K562 (cell line): ENCODE measurements at regions not wholly inside any gene's neighbourhood (a gene's known extent, or its start where the extent isn't known, plus 50 kb on each side); places are given as distances from the start of the nearest gene placed in this dataset.

Source experiments
- ATAC-seq: fragments of 200-7000 bp; cut with Tn5 transposase; 3 replicates; pipeline ENCODE4 v1.9.1; 2020; ENCODE audit warnings: moderate library complexity
- BruUV-seq: library from RNA; stranded (reverse); fragments of 400-500 nt; replicated peaks from 2 replicates; lab custom pipeline; 2021; lab: Mats Ljungman, UMichigan
- CTCF ChIA-PET: fragments of 300-600 bp; formaldehyde crosslinking; extraction: SDS; loops from one replicate; lab custom pipeline; 2021; ENCODE audit warnings: low intra/inter-chr PET ratio; lab: Yijun Ruan, JAX
- POLR2A ChIA-PET: fragments of 300-600, 350-650 bp; sonication (Branson Sonifier 250); formaldehyde crosslinking; extraction: SDS; loops from one replicate; lab custom pipeline; 2021; ENCODE audit warnings: antibody characterized with exemption, inconsistent platforms; lab: Yijun Ruan, JAX
- DNase-seq, 4 experiments: peaks; one replicate each; pipeline versions ENCODE4 v3.0.0 to v3.0.0-alpha.2; 2011 to 2018; ENCODE audit warnings: low spot score in 3 of 4, mixed read lengths in 3 of 4; ENCODE audit errors: extremely low read depth in 1 of 4
- FAIRE-seq: peaks from 2 replicates; lab custom pipeline; 2011; peaks lifted over from hg19 to GRCh38; lab: Jason Lieb, UNC
- H2AFZ ChIP-seq: 2 replicates; pipeline ENCODE4 v1.6.0; 2011; ENCODE audit warnings: low read depth, low read length, control low read depth, inconsistent platforms
- H3K27ac ChIP-seq: fragments of 200-600 bp; 3 replicates; pipeline ENCODE4 v1.8.0; 2011; ENCODE audit warnings: low read depth, mild to moderate bottlenecking, control low read depth, inconsistent platforms, low read length, moderate library complexity, mixed read lengths; ENCODE audit errors: extremely low read depth
- H3K27me3 ChIP-seq, 2 experiments: fragments of 300-600 bp in 1 of 2; 2 replicates in 1 of 2; 3 replicates in 1 of 2; pipeline versions ENCODE4 v1.6.0 to v1.8.0; 2011; ENCODE audit warnings: inconsistent platforms in 2 of 2, low read length in 2 of 2, mild to moderate bottlenecking in 1 of 2, mixed read lengths in 1 of 2, moderate library complexity in 1 of 2; ENCODE audit not compliant: control insufficient read depth in 2 of 2, insufficient read depth in 2 of 2
- H3K36me3 ChIP-seq: fragments of 300-600 bp; 3 replicates; pipeline ENCODE4 v1.8.0; 2011; ENCODE audit warnings: mild to moderate bottlenecking, low read length, inconsistent platforms; ENCODE audit not compliant: control insufficient read depth, insufficient read depth
- H3K4me1 ChIP-seq, 2 experiments: fragments of 200-600 bp in 1 of 2; replicated peaks in 1 of 2; 2 replicates in 1 of 2; 3 replicates in 1 of 2; pipeline versions ENCODE4 v1.5.1 to v1.8.0; 2011; ENCODE audit warnings: inconsistent platforms in 2 of 2, low read length in 2 of 2, mild to moderate bottlenecking in 1 of 2, mixed read lengths in 1 of 2, moderate library complexity in 1 of 2; ENCODE audit not compliant: control insufficient read depth in 2 of 2, insufficient read depth in 2 of 2
- H3K4me2 ChIP-seq: 2 replicates; pipeline ENCODE4 v1.6.1; 2011; ENCODE audit warnings: low read length, control low read depth, inconsistent platforms, mixed read lengths; ENCODE audit not compliant: insufficient read depth
- H3K4me3 ChIP-seq: fragments of 200-600 bp; sonication (generic), shearing (Covaris generic); 2 replicates; pipeline ENCODE4 v1.5.1; 2016; ENCODE audit warnings: control low read depth, inconsistent platforms
- H3K79me2 ChIP-seq: fragments of 200-600 bp; 3 replicates; pipeline ENCODE4 v1.8.0; 2011; ENCODE audit warnings: low read length, inconsistent platforms; ENCODE audit not compliant: control insufficient read depth, insufficient read depth
- H3K9ac ChIP-seq, 2 experiments: 2 replicates each; pipeline versions ENCODE4 v1.6.0 to v1.6.1; 2011; ENCODE audit warnings: low read depth in 2 of 2, low read length in 2 of 2, control low read depth in 1 of 2, inconsistent platforms in 1 of 2, mild to moderate bottlenecking in 1 of 2, mixed read lengths in 1 of 2; ENCODE audit not compliant: insufficient read depth in 1 of 2
- H3K9me1 ChIP-seq: one replicate; pipeline ENCODE4 v1.6.0; 2011; ENCODE audit warnings: inconsistent platforms, mild to moderate bottlenecking, low read length, moderate library complexity; ENCODE audit not compliant: control insufficient read depth, insufficient read depth
- H3K9me3 ChIP-seq: replicated peaks from 2 replicates; pipeline ENCODE4 v1.5.1; 2011; ENCODE audit warnings: low read depth, low read length, inconsistent platforms; ENCODE audit not compliant: control insufficient read depth, insufficient read depth
- H4K20me1 ChIP-seq: replicated peaks from 2 replicates; pipeline ENCODE4 v1.6.1; 2011; ENCODE audit warnings: low read length, inconsistent platforms, mixed read lengths; ENCODE audit not compliant: control insufficient read depth, insufficient read depth
- JUN ChIP-seq, 2 experiments: sonication (generic) in 1 of 2; formaldehyde crosslinking in 1 of 2; IDR thresholded peaks; 2 replicates each; pipeline versions ENCODE4 v1.6.1 to v1.8.0; 2012 to 2022; ENCODE audit warnings: borderline replicate concordance in 2 of 2, mild to moderate bottlenecking in 2 of 2, improper control_type of control experiment in 1 of 2, low read depth in 1 of 2, low read length in 1 of 2, missing genetic modification reagents in 1 of 2
- KAT8 ChIP-seq: fragments of 450-650 bp; IDR thresholded peaks from 2 replicates; pipeline ENCODE4 v1.6.1; 2016; ENCODE audit warnings: low read depth, mild to moderate bottlenecking
- KLF13 ChIP-seq: fragments of 450-650 bp; IDR thresholded peaks from 2 replicates; pipeline ENCODE4 v1.6.1; 2016; ENCODE audit warnings: missing genetic modification characterization, low read depth, mild to moderate bottlenecking, missing compliant biosample characterization, moderate library complexity, borderline replicate concordance
- PCBP1 ChIP-seq: fragments of 200-400 bp; formaldehyde crosslinking; IDR thresholded peaks from 2 replicates; pipeline ENCODE4 v1.6.1; 2018; ENCODE audit warnings: mild to moderate bottlenecking, low read depth, low read length; ENCODE audit not compliant: poor library complexity, severe bottlenecking
- PRPF4 ChIP-seq: fragments of 200-400 bp; formaldehyde crosslinking; IDR thresholded peaks from one replicate; pipeline ENCODE4 v1.6.1; 2017; ENCODE audit warnings: low read length, low read depth, mild to moderate bottlenecking; ENCODE audit not compliant: insufficient read depth, poor library complexity, severe bottlenecking
- RFX7 ChIP-seq: fragments of 250-450 bp; sonication (Bioruptor Pico); IDR thresholded peaks from 2 replicates; pipeline ENCODE4 v1.5.1; 2021; ENCODE audit warnings: mild to moderate bottlenecking
- SMARCA5 ChIP-seq: fragments of 450-650 bp; IDR thresholded peaks from 2 replicates; pipeline ENCODE4 v1.6.1; 2016
- ZNF583 ChIP-seq: fragments of 250-450 bp; sonication (Bioruptor Pico); IDR thresholded peaks from 2 replicates; pipeline ENCODE4 v1.4.0; 2020
- WGBS: fragments of 100-300 bp; shearing (Covaris generic); methylation state at CpG from one replicate; pipeline ENCODE4 v1.1.6; 2016; ENCODE audit warnings: low coverage, mixed read lengths; ENCODE audit not compliant: insufficient coverage; ENCODE audit errors: missing lambda C conversion rate; 5-methylcytosine and 5-hydroxymethylcytosine counted together
- in situ Hi-C: fragments of 300-500 bp; cut with MboI; formaldehyde crosslinking; loops from 4 replicates; pipeline ENCODE4 v1.15.0; 2018; ENCODE audit warnings: inconsistent platforms, mixed read lengths
- intact Hi-C: fragments of 100-400 bp; cut with micrococcal nuclease; formaldehyde crosslinking; loops from 2 replicates; pipeline ENCODE4 v1.14.2; 2022
- TF ChIP-seq, protein P1 (sequence below): sonication (generic); formaldehyde crosslinking; IDR thresholded peaks from 2 replicates; pipeline ENCODE4 v1.8.0; 2022; ENCODE audit warnings: missing genetic modification reagents, mild to moderate bottlenecking, moderate library complexity, borderline replicate concordance
- TF ChIP-seq, protein P2 (sequence below): fragments of 450-650 bp; formaldehyde crosslinking; conservative IDR thresholded peaks from 2 replicates; pipeline ENCODE4 v1.4.0; 2022; ENCODE audit warnings: mild to moderate bottlenecking, missing genetic modification characterization
- TF ChIP-seq, protein P3 (sequence below): fragments of 250-450 bp; sonication (Bioruptor Pico); IDR thresholded peaks from 2 replicates; pipeline ENCODE4 v1.8.0; 2022; ENCODE audit warnings: inconsistent platforms, mild to moderate bottlenecking, moderate library complexity, borderline replicate concordance
- TF ChIP-seq, protein P4 (sequence below): IDR thresholded peaks from 2 replicates; pipeline ENCODE4 v1.6.1; 2011; ENCODE audit not compliant: insufficient read length; ENCODE audit errors: extremely low read depth

DNA sequence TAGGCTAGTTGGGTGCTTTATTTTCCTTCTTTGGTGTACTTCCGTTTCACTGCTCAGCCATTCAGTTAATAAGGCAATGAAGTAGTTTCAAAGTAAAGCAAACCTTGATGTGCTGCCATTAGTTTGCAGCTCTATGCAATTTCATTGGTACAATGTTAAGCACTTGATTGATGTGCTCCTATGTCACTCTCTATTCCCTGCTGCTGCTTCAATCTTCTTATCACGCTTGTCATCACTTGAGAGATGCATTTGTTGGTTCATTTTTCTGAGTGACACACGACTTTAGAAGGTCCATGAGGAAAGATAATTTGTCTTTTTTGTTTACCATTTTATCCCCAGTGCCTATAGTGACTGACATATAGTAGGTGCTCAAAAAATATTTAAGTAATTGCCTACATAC is 871.0 kb upstream of the PABPC4L start:
- ChIA-PET POLR2A (no interaction called here), CTCF (no interaction called here)

DNA sequence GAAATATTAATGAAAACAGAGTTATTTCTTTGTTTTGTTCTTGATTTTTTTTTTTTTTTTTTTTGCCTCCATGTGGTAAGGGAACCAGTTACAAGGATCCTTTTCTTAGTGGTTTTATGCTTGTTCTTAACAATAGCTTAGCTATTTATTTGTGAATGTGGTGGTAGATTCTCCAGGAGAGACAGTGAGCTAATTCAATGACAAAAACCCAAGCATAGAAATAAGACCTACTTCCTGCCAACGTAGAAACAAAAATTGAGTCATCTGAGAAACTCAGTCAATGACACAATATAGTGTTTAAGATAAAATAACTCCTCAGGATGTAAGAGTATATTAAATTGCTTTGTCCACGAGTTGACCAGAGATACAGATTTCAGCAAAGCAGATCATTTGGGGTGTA is 863.8 kb upstream of the PABPC4L start:
- Histone ChIP-seq H3K9me3 (no peaks in the 10 kb centered on the region), H3K4me3 (no peak overlapping the region), H2AFZ (no peak overlapping the region), H3K79me2 (no peaks in the 10 kb centered on the region), H3K9ac (no peak overlapping the region), H3K4me1 (no peaks in the 10 kb centered on the region), H3K9me1 (no peaks in the 10 kb centered on the region), H3K36me3 (no peaks in the 10 kb centered on the region), H3K27ac (no peak overlapping the region), H3K4me2 (no peak overlapping the region), H4K20me1 (no peaks in the 10 kb centered on the region), H3K27me3 (no peaks in the 10 kb centered on the region)
- intact Hi-C loops (no loop called here), in situ Hi-C loops (no loop called here)
- no TSS peak for BruUV-seq
- 6% methylated on average over 2 of the region's 2 CpGs for WGBS
- ChIA-PET CTCF (no interaction called here), POLR2A (no interaction called here)
- DNase-seq (no peak), ATAC-seq (no peak), FAIRE-seq (no peak)
- TF ChIP-seq ZNF583 (no peak), RFX7 (CRISPR knock-in tag) (no peak), KAT8 (no peak), PRPF4 (no peak), SMARCA5 (no peak), PCBP1 (no peak), JUN (IDR thresholded peaks at IDR 0.05; ENCODE audit: borderline replicate concordance, low read depth, low read length) (no peak), JUN (CRISPR knock-in tag; IDR thresholded peaks at IDR 0.05; ENCODE audit: borderline replicate concordance) (no peak)
- TF ChIP-seq, protein P1, sequence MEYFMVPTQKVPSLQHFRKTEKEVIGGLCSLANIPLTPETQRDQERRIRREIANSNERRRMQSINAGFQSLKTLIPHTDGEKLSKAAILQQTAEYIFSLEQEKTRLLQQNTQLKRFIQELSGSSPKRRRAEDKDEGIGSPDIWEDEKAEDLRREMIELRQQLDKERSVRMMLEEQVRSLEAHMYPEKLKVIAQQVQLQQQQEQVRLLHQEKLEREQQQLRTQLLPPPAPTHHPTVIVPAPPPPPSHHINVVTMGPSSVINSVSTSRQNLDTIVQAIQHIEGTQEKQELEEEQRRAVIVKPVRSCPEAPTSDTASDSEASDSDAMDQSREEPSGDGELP (CRISPR knock-in tag), result no peak
- TF ChIP-seq, protein P2, sequence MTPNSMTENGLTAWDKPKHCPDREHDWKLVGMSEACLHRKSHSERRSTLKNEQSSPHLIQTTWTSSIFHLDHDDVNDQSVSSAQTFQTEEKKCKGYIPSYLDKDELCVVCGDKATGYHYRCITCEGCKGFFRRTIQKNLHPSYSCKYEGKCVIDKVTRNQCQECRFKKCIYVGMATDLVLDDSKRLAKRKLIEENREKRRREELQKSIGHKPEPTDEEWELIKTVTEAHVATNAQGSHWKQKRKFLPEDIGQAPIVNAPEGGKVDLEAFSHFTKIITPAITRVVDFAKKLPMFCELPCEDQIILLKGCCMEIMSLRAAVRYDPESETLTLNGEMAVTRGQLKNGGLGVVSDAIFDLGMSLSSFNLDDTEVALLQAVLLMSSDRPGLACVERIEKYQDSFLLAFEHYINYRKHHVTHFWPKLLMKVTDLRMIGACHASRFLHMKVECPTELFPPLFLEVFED, result no peak

More for the DNA sequence above, 871.0 kb upstream of the PABPC4L start:
- Histone ChIP-seq H3K9me1 (no peaks in the 10 kb centered on the region), H3K36me3 (no peaks in the 10 kb centered on the region), H3K27ac (no peak overlapping the region), H3K9ac (no peak overlapping the region), H3K79me2 (no peaks in the 10 kb centered on the region), H3K9me3 (no peaks in the 10 kb centered on the region), H3K4me3 (no peak overlapping the region), H4K20me1 (no peaks in the 10 kb centered on the region), H3K4me1 (no peaks in the 10 kb centered on the region), H2AFZ (no peak overlapping the region), H3K4me2 (no peak overlapping the region), H3K27me3 (no peaks in the 10 kb centered on the region)
- no TSS peak for BruUV-seq
- ATAC-seq (no peak), DNase-seq (no peak), FAIRE-seq (no peak)
- intact Hi-C loops (no loop called here), in situ Hi-C loops (no loop called here)
- WGBS, result 0% methylated on average over 3 of the region's 3 CpGs
- TF ChIP-seq, protein P3, sequence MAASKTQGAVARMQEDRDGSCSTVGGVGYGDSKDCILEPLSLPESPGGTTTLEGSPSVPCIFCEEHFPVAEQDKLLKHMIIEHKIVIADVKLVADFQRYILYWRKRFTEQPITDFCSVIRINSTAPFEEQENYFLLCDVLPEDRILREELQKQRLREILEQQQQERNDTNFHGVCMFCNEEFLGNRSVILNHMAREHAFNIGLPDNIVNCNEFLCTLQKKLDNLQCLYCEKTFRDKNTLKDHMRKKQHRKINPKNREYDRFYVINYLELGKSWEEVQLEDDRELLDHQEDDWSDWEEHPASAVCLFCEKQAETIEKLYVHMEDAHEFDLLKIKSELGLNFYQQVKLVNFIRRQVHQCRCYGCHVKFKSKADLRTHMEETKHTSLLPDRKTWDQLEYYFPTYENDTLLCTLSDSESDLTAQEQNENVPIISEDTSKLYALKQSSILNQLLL (CRISPR knock-in tag), result no peak
- TF ChIP-seq, protein P4, sequence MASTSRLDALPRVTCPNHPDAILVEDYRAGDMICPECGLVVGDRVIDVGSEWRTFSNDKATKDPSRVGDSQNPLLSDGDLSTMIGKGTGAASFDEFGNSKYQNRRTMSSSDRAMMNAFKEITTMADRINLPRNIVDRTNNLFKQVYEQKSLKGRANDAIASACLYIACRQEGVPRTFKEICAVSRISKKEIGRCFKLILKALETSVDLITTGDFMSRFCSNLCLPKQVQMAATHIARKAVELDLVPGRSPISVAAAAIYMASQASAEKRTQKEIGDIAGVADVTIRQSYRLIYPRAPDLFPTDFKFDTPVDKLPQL, result no peak
- no peak for TF ChIP-seq KLF13 (tag)
